Right forelimb (tissue), 1 donor: ENCODE measurements at regions not wholly inside any gene's neighbourhood (a gene's known extent, or its start where the extent isn't known, plus 50 kb on each side); places are given as distances from the start of the nearest gene placed in this dataset.

ENCODE experiments used
- DNase-seq: peaks from one replicate; pipeline ENCODE4 v3.0.0-alpha.2; 2018

DNA sequence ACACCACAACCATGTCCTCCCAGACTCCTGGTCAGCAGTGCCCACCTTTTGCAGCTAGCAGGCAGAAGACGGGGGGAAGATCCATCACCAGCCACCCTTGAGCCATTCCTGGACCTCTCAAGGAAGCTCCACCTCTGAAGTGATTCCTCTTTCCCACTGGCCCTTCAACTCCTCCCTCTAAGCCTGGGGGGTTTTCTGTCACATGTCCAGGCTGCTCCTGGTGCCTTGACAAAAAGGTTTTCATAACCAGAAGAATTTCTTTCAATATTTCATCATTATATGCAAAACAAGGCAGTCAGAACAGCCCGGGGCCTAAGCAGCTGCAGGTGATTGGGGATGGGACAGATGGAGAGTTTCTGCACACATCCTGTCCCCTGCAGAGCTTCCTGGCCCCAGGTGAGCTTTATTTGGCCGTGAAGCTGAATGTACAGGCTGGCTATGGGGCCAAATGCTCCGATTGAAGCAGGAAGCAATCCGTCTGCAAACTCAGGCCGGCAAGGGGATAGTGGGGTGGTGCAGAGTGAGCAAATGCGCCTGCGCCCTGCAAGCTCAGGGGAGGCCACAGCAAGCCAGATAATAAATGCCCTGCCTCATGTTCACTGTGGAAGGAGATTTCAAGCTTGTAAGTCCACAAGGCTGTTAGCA, 173.5 kb downstream of the C5orf15 start:
- no peak for DNase-seq

DNA sequence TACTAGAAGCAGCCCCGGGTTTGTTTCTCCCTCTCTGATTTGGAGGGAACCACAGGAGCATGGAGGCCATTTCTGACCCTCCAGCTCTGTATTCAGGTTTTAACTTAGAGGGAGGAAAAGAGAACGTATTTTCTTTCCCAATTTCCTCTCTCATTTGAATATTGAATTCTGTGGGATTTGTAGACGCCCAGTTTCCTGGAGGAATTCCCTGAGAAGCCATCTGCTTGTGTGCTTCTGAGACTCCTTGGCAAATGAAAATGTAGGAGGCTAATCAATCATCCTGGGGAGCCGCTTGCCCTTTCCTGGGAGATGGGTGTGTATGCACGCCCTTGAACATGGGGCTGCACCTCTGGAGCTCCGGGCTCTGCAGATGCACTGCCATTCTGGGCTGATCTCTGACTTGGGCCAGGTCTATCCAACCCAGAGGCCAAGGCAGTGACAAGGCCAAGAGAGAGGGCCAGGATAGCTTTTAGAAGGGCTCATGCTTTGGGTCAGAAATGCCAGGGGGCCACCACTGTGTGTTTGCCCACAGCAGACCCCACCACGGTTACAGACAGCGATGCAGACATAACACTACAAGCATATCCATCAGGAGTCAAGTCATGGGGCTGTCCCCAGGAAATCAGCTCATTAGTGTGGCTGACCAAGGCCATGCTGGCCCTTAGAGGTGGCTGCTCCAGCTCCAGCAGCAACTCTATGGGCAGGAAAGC, 174.5 kb downstream of the C5orf15 start:
- DNase-seq = no peak

GRCh38 chr5:133792655-133793054, 175.8 kb downstream of the C5orf15 start:
- DNase-seq = no peak

- no peak for DNase-seq
Observed at GRCh38 chr5:133792024-133792423, 176.4 kb downstream of the C5orf15 start.

- no peak for DNase-seq
Observed at GRCh38 chr5:133790898-133791297, 177.5 kb downstream of the C5orf15 start.

DNA sequence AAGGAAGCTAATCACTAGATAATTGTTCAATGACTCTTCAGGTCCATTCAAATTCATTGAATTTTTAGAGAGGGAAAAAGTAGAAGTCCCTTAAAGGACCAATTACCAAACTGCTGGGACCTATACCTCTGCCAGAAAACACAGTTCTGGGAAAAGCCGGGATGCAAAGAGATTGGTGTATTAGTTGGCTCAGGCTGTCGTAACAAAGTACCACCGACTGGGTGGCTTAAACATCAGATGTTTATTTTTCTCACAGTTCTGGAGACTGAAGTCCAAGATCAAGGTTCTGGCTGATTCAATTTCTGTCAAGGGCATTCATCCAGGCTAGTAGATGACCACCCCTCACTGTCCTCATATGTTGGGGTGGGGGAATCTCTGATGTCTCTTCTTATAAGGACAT, 177.1 kb upstream of the FSTL4 start:
- DNase-seq = no peak

DNA sequence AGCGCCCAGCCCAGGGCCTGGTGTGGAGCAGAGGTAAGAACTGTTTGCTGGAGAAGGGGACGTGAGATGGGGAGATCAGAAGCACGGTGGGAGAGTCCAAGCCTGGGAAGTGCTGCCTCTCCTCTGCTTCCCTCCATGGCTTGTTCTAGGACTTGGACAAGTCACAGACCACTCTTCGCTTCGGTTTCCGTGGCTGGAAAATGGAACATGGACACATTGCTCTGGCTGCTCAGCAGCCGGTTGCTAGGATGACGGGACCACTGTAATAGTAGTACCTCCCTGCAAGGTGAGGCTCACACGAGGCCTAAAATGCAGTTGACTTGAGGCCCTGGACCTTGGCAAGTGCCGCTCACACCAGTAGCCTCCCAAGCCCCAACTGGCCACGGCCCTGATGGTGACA, 175.8 kb upstream of the FSTL4 start:
- no peak for DNase-seq

- no peak for DNase-seq
Observed at GRCh38 chr5:133786420-133786819, 174.1 kb upstream of the FSTL4 start.

- no peak for DNase-seq
Observed at GRCh38 chr5:133785182-133785581, 172.8 kb upstream of the FSTL4 start.

DNA sequence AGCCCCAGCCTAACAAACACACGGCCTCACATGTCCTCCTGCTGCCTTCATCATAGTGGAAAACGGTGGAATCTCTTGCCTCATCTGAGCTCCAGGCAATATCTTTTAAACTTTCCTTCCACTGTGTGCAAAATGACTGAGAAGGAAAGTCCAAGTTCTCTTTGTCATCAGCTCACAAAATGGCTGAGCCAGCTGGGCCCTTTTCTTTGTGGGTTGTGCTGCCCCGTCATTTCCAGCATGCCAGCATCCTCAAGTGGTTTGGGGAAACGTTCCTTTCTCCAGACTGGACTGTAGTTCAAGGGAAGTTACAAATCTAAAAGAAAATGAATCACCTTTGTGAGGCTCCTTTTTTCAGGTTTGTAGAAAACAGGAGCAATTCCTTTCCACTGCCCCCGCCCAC, 171.1 kb upstream of the FSTL4 start:
- no peak for DNase-seq

GRCh38 chr5:133782736-133783135, 170.4 kb upstream of the FSTL4 start:
- no peak for DNase-seq

- no peak for DNase-seq
Observed at GRCh38 chr5:133781436-133782225, 169.3 kb upstream of the FSTL4 start.

GRCh38 chr5:133780619-133781280, 168.4 kb upstream of the FSTL4 start:
- DNase-seq = no peak

GRCh38 chr5:133779828-133780475, 167.6 kb upstream of the FSTL4 start:
- DNase-seq = no peak

- DNase-seq = no peak
Observed at GRCh38 chr5:133778636-133779035, 166.3 kb upstream of the FSTL4 start.

DNA sequence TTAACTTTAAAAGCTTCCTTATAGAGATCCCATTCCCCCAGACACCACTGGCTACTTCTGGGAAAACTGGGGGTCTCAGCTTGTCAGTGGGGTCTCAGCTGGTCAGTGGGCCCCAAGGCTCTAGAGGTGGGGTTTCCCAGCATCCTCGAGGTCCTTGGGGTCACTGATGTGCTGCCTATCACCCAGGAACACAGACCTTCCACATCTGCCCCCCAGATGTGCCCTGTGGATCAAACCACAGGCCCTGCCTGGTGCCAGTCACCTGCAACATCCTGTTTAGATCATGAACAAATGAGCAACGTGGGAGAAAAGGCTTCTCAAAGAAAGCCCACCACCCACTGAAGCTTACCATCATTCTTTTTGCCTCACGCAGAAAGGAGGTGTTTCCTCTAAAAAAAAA, 165.6 kb upstream of the FSTL4 start:
- no peak for DNase-seq

- no peak for DNase-seq
Observed at GRCh38 chr5:133775584-133776304, 163.4 kb upstream of the FSTL4 start.

GRCh38 chr5:133773247-133774202, 161.2 kb upstream of the FSTL4 start:
- DNase-seq = no peak

DNA sequence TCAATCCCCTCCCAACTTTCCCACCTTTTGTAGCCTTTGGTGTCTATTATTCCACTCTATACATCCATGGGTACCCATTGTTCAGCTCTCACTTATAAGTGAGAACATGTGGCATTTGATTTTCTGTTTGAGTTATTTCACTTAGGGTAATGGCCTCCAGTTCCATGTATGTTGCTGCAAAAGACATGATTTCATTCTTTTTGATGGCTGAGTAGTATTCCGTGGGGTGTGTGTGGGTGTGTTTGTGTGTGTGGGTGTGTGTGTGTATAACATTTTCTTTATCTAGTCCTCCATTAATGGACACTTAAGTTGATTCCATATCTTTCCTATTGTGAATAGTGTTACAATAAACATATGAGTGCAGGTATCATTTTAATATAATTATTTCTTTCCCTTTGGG, 157.5 kb upstream of the FSTL4 start:
- no peak for DNase-seq

- no peak for DNase-seq
Observed at GRCh38 chr5:133763744-133764143, 151.4 kb upstream of the FSTL4 start.

DNA sequence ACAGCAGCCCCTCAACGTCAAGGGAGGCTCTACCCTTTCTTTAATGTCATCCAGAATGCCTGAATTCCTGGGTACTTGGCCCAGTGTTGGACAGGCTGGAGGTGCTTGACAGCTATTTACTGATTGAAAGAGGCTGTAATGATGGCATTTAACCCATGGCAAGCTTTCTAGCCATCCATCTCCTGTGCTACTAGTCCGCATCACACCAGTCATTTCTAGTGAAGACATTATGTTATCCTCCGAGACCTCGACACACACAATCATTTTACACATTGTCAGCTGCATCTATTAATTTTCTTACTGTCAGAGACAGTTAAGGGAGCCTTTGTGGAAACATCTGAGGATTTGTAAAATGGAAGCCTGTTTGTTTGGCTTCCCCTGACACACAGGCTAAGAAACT, 149.3 kb upstream of the FSTL4 start:
- no peak for DNase-seq
